ENCODE measurements at regions not wholly inside any gene's neighbourhood (a gene's known extent, or its start where the extent isn't known, plus 50 kb on each side); places are given as distances from the start of the nearest gene placed in this dataset.

DNA sequence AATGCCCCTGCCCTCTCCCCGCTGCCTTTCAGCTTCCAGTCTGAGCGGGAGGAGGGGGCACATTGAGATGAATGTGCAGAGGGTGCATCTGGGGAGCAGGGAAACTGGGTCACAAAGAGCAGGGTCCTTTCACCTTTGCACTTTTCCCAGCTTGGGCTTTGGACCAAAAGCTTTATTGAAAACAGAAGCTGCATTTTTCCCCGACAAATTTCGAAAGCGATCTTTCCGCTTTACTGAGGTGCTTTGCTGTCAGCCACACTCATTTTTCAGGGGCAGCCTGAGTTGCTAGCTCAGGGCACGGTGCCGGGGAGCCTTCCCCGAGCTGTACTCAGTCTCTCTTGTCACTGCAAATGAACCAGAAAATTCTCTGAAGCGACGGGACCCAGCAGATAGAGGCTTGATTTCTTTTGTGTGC is 283.7 kb upstream of the SOX4 start:
- Histone ChIP-seq H3K9me3 (no peaks in the 10 kb centered on the region), H3K4me1 (no peaks in the 10 kb centered on the region), H3K36me3 (no peaks in the 10 kb centered on the region), H3K4me3 (no peak overlapping the region), H3K27ac (no peak overlapping the region), H3K27me3 (peaks cover 9% of the 10 kb centered on the region)
- 27 to 47% methylated on average over 6 to 9 of the region's 11 CpGs for WGBS, 2 donors (ENCODE audit: low coverage in 1 of 2)
- no peak for ATAC-seq
- no peak for TF ChIP-seq EP300 (IDR thresholded peaks at IDR 0.05)
- TF ChIP-seq POLR2A (IDR thresholded peaks at IDR 0.05), result no peak
- TF ChIP-seq, protein P1, sequence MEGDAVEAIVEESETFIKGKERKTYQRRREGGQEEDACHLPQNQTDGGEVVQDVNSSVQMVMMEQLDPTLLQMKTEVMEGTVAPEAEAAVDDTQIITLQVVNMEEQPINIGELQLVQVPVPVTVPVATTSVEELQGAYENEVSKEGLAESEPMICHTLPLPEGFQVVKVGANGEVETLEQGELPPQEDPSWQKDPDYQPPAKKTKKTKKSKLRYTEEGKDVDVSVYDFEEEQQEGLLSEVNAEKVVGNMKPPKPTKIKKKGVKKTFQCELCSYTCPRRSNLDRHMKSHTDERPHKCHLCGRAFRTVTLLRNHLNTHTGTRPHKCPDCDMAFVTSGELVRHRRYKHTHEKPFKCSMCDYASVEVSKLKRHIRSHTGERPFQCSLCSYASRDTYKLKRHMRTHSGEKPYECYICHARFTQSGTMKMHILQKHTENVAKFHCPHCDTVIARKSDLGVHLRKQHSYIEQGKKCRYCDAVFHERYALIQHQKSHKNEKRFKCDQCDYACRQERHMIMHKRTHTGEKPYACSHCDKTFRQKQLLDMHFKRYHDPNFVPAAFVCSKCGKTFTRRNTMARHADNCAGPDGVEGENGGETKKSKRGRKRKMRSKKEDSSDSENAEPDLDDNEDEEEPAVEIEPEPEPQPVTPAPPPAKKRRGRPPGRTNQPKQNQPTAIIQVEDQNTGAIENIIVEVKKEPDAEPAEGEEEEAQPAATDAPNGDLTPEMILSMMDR (IDR thresholded peaks at IDR 0.05), result no peak
- TF ChIP-seq POLR2AphosphoS5 (IDR thresholded peaks at IDR 0.05), result no peak

DNA sequence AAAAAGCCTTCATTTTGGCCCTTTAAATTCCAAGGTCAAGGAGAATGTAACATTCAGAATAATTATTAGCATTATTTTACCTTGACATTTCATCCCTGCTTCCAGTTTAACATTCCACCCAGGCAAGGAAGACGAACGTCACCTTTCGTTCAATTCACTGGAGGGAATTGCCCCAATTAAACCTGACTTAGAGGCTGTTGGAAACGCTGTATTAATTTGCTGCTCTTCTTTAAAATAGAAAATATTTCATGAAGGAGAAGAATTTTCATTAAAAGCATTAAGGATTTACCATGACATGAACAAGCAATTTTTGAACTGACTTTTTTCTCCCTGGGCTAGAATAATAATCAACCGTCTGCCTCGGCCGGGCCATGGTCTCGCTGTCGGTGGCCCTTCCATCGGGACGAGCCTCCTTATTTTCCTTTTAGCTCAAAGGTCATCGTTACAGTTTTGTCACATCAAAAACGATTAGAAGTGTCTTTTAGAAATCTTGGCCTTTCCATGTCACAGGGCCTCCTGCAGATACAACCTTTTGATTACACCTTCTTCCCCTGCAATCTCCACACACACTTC is 282.9 kb upstream of the SOX4 start:
- Histone ChIP-seq H3K9me3 (no peaks in the 10 kb centered on the region), H3K36me3 (no peaks in the 10 kb centered on the region), H3K4me3 (no peak overlapping the region), H3K4me1 (no peaks in the 10 kb centered on the region), H3K27me3 (peaks cover 9% of the 10 kb centered on the region), H3K27ac (no peak overlapping the region)
- TF ChIP-seq EP300 (IDR thresholded peaks at IDR 0.05) (no peak), POLR2A (IDR thresholded peaks at IDR 0.05) (no peak), POLR2AphosphoS5 (IDR thresholded peaks at IDR 0.05) (no peak)
- TF ChIP-seq, protein P1 (IDR thresholded peaks at IDR 0.05), result no peak
- WGBS, 2 donors (ENCODE audit: low coverage in 1 of 2), result 88% methylated on average over 13 of the region's 13 CpGs
- no peak for ATAC-seq

DNA sequence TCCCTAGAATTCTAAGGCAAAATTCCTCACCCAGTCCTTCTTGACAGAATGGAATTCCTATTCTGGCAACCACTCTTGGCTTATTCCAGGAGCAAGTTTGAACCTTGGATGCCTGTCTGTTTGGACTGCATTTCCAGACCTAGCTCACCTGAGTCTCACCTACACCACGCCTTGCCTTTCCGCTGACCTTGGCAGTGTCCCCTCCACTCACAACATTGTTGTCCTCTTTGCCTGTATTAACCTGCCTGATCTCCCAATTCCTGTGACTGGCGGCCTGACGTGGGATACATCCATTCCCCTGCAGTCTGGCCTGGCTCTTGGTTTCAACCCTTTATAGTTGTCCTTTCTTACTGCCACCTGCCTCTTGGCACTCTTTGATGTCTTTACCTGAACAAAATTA is 281.4 kb upstream of the SOX4 start:
- peaks cover 9% of the 10 kb centered on the region for H3K27me3 ChIP-seq
- ATAC-seq, result no peak
- no peak overlapping the region for H3K4me3 ChIP-seq
- TF ChIP-seq, protein P1 (IDR thresholded peaks at IDR 0.05), result no peak
- H3K36me3 ChIP-seq, result no peaks in the 10 kb centered on the region
- no peaks in the 10 kb centered on the region for H3K4me1 ChIP-seq
- H3K27ac ChIP-seq, result no peak overlapping the region
- 80 to 100% methylated on average over 1 to 4 of the region's 4 CpGs for WGBS, 2 donors (ENCODE audit: low coverage in 1 of 2)
- no peaks in the 10 kb centered on the region for H3K9me3 ChIP-seq

DNA sequence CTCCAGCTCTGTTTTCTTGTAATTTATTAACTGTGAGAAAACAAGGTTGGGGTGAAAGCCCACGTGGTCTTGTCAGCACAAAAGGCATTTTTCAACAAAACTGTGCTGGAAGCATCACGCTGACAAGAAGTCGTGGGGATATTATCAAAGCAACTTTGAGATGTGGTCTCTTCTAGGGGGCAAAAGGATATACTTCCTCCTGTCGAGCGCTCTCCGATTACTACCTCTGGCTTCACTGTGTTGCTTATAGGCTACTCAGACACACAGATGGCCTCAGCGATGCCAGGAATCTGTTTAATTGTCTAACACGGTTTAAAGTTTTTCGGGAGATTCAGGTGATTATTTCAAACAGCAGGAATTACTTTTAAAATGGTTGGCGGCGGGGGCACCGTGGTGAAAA is 275.9 kb upstream of the SOX4 start:
- no peak overlapping the region for H3K27ac ChIP-seq
- no peaks in the 10 kb centered on the region for H3K36me3 ChIP-seq
- no peaks in the 10 kb centered on the region for H3K4me1 ChIP-seq
- peaks cover 0 to 4% (median 0%) of the 10 kb centered on the region in 3 donors for H3K9me3 ChIP-seq
- no peak overlapping the region for H3K4me3 ChIP-seq
- 61 to 66% methylated on average over 9 to 12 of the region's 12 CpGs for WGBS, 2 donors (ENCODE audit: low coverage in 1 of 2)
- no peak for TF ChIP-seq EP300 (IDR thresholded peaks at IDR 0.05)
- no peak for TF ChIP-seq POLR2A (IDR thresholded peaks at IDR 0.05)
- TF ChIP-seq, protein P1 (IDR thresholded peaks at IDR 0.05), result no peak
- no peak for TF ChIP-seq POLR2AphosphoS5 (IDR thresholded peaks at IDR 0.05)
- H3K27me3 ChIP-seq, result no peaks in the 10 kb centered on the region
- ATAC-seq, result no peak

DNA sequence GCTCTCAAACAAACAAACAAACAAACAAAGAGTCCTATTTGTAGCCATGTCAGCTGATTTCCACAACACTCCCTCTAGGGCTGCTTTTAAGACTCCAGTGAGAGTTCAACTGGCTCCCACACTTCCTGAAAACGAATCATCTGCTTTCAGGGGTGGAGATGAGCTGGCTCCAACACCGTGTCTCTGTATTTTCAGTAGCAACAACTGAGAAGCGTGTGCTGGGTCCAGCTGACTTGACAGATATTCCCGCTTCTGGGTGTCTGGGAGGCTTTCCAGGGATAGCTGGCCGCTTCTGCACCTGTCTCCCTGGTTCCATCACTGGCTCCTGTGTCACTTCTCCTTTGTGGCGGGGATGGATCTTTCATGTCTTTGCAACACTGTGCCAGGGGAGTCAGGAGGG is 272.5 kb upstream of the SOX4 start:
- no peak for ATAC-seq
- Histone ChIP-seq H3K27me3 (no peaks in the 10 kb centered on the region), H3K4me3 (no peak overlapping the region), H3K36me3 (no peaks in the 10 kb centered on the region), H3K27ac (no peak overlapping the region), H3K4me1 (no peaks in the 10 kb centered on the region), H3K9me3 (peaks cover 0 to 4% (median 0%) of the 10 kb centered on the region in 3 donors)
- WGBS, 2 donors (ENCODE audit: low coverage in 1 of 2), result 40 to 64% methylated on average over 1 to 4 of the region's 6 CpGs
- TF ChIP-seq POLR2A (IDR thresholded peaks at IDR 0.05), result no peak
- TF ChIP-seq, protein P1 (IDR thresholded peaks at IDR 0.05), result no peak
- no peak for TF ChIP-seq EP300 (IDR thresholded peaks at IDR 0.05)
- TF ChIP-seq POLR2AphosphoS5 (IDR thresholded peaks at IDR 0.05), result no peak
